ENCODE measurements at regions not wholly inside any gene's neighbourhood (a gene's known extent, or its start where the extent isn't known, plus 50 kb on each side); places are given as distances from the start of the nearest gene placed in this dataset.

DNA sequence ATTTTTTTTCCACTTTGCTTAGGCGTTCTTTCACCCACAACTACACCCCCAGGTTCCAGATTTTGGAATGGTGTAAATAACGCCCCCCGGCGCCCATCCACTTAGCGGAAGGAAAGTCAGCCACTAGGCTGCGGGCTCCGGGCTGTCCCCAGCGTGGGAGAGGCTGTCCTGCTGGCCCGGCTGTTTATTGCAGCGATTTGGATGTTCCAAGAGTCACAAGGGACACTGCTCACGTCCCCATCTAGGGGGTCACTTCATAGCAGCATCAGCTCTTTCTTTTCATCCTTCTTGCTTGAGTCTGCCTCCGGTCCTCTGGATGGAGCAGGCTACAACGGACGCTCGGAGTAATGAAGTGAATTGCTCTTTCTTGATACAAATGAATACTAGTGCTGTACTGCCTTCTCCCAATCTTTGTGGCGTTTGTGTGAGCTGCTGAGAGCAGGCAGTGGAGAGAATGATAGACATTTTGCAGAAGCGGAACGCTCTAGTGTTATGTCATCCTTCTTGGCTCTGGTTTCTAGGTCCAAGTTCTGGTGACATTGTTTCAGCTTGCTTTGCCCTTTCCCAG is 50.7 kb upstream of the PAIP2B start:
- peak; percentile 19 for DNase-seq

DNA sequence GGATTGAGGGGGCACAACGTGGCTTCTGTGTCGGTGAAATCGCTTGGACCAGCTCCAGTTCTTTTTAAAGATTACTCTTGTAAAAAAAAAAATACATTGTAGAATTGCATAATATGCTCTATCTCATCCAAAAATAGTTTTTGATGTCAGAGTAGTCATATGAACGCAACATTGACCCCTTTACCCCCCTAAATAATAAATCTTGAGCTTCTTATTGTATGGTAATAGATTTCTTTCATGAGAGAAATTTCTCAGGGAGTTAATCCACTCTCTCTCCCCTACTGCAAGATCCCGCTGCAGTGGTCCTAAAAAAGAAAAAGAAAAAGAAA is 50.2 kb upstream of the PAIP2B start:
- no peak for DNase-seq

DNA sequence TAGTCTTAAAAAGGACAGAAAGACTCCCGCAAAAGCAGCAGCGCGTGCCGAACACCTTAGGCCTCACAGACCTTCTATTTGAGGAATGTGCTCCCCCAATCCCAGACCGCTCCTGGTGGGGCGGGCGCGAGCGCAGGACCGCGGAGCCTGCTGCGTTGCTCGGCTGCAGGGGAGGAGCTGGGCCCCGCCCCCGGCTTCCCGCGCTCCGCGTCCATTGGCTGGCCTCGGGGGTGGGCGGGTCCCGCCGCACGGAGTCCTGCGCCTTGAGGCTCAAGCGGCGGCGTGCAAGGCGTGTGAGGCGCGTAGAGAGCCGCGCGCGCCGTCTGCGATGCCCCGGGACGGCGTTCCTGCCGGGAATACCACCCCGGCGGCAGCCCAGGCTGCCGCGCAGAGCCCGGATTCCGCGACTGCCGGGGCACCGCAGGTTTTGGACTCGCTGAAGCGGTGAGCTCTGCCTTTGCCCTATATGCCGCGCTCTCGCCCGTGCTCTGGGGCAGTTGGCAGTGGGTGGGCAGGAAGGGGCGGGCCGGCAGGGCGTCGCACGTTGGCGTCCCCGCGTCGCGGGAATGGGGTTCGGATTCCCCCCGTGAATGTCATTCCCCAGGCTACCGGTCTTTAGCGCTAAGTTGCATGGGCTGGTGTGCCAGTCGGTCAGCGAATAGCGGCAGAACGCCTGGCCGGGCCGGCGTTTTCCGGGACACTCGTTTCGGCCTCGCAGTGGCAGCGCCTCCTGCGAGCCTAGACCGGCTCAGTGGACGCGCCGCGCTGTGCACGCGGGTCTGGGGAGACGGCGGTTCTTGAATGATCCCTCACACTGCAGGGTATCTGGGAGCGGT is 49.6 kb upstream of the PAIP2B start:
- DNase-seq = peak; percentile 76

Data from renal pelvis (tissue), 1 donor.